Urothelium cell line (cell line): ENCODE measurements at regions not wholly inside any gene's neighbourhood (a gene's known extent, or its start where the extent isn't known, plus 50 kb on each side); places are given as distances from the start of the nearest gene placed in this dataset.
"Not testable (repeated sequence)": the region's sequence is repeated elsewhere in the genome, so short reads cannot be mapped to it uniquely, and the experiment has no call there.

Source experiments
- DNase-seq: peaks from one replicate; pipeline ENCODE4 v3.0.0; 2011; ENCODE audit warnings: low spot score, mixed read lengths
- FAIRE-seq: peaks from 2 replicates; lab custom pipeline; 2011; peaks lifted over from hg19 to GRCh38; lab: Jason Lieb, UNC

- FAIRE-seq, DNase-seq: not testable (repeated sequence)
Observed at GRCh38 chr12:25710938-25711605, 158.0 kb upstream of the LMNTD1 start.

- FAIRE-seq (no peak), DNase-seq (no peak)
Observed at GRCh38 chr12:25712169-25712568, 159.1 kb upstream of the LMNTD1 start.

- DNase-seq = no peak
- no peak for FAIRE-seq
Observed at GRCh38 chr12:25713264-25713663, 160.2 kb upstream of the LMNTD1 start.

- no peak for FAIRE-seq
- no peak for DNase-seq
Observed at GRCh38 chr12:25714198-25714984, 161.3 kb upstream of the LMNTD1 start.

- FAIRE-seq = no peak
- no peak for DNase-seq
Observed at GRCh38 chr12:25715102-25715501, 162.0 kb upstream of the LMNTD1 start.

GRCh38 chr12:25716842-25717241 lies 163.8 kb upstream of the LMNTD1 start:
- DNase-seq = no peak

GRCh38 chr12:25717552-25717951 lies 164.5 kb upstream of the LMNTD1 start:
- FAIRE-seq (no peak), DNase-seq (no peak)

More at GRCh38 chr12:25716842-25717241, 163.8 kb upstream of the LMNTD1 start:
- FAIRE-seq = no peak

- FAIRE-seq (no peak), DNase-seq (no peak)
Observed at GRCh38 chr12:25718081-25718731, 165.1 kb upstream of the LMNTD1 start.

GRCh38 chr12:25719505-25719904 lies 166.4 kb upstream of the LMNTD1 start:
- FAIRE-seq = no peak
- DNase-seq = no peak

GRCh38 chr12:25723336-25723735 lies 170.3 kb upstream of the LMNTD1 start:
- FAIRE-seq (no peak), DNase-seq (no peak)

- DNase-seq = no peak
- FAIRE-seq = no peak
Observed at GRCh38 chr12:25723921-25724491, 170.9 kb upstream of the LMNTD1 start.

GRCh38 chr12:25725470-25725869 lies 172.4 kb upstream of the LMNTD1 start:
- DNase-seq (no peak), FAIRE-seq (no peak)

- DNase-seq (no peak), FAIRE-seq (no peak)
Observed at GRCh38 chr12:25725931-25726330, 172.8 kb upstream of the LMNTD1 start.

GRCh38 chr12:25728056-25728595 lies 175.0 kb upstream of the LMNTD1 start:
- no peak for FAIRE-seq
- DNase-seq = no peak

GRCh38 chr12:25730489-25731349 lies 177.6 kb upstream of the LMNTD1 start:
- DNase-seq = no peak

GRCh38 chr12:25733541-25733940 lies 180.5 kb upstream of the LMNTD1 start:
- FAIRE-seq (no peak), DNase-seq (no peak)

More at GRCh38 chr12:25730489-25731349, 177.6 kb upstream of the LMNTD1 start:
- no peak for FAIRE-seq

- DNase-seq (no peak), FAIRE-seq (no peak)
Observed at GRCh38 chr12:25734529-25735180, 181.6 kb upstream of the LMNTD1 start.

GRCh38 chr12:25740617-25741016 lies 187.5 kb upstream of the LMNTD1 start:
- DNase-seq (no peak), FAIRE-seq (no peak)

- FAIRE-seq = peak; percentile 46
- no peak for DNase-seq
Observed at GRCh38 chr12:25741917-25742316, 188.8 kb upstream of the LMNTD1 start.
